Trophoblast cell (in vitro differentiated cells and primary cell): ENCODE measurements at regions not wholly inside any gene's neighbourhood (a gene's known extent, or its start where the extent isn't known, plus 50 kb on each side); places are given as distances from the start of the nearest gene placed in this dataset.

Experiments used
- DNase-seq, 2 donors: peaks; one replicate each; pipeline ENCODE4 v3.0.0-alpha.2; 2016
- H2AFZ ChIP-seq: 2 replicates; pipeline ENCODE4 v1.6.1; 2013; ENCODE audit warnings: low read length, moderate library complexity, mild to moderate bottlenecking; ENCODE audit not compliant: insufficient read depth, poor library complexity
- H2AK5ac ChIP-seq: 2 replicates; pipeline ENCODE4 v1.6.1; 2013; ENCODE audit warnings: mild to moderate bottlenecking, low read length
- H2BK120ac ChIP-seq: 2 replicates; pipeline ENCODE4 v1.6.1; 2013; ENCODE audit warnings: low read length, mild to moderate bottlenecking, moderate library complexity; ENCODE audit not compliant: insufficient read depth, poor library complexity
- H2BK12ac ChIP-seq: 2 replicates; pipeline ENCODE4 v1.6.1; 2013; ENCODE audit warnings: mild to moderate bottlenecking, low read length, moderate library complexity
- H2BK5ac ChIP-seq: 2 replicates; pipeline ENCODE4 v1.6.1; 2013; ENCODE audit warnings: low read length, low read depth, moderate library complexity, mild to moderate bottlenecking; ENCODE audit not compliant: poor library complexity
- H3K14ac ChIP-seq: 2 replicates; pipeline ENCODE4 v1.6.1; 2013; ENCODE audit warnings: mild to moderate bottlenecking, low read length
- H3K18ac ChIP-seq: 2 replicates; pipeline ENCODE4 v1.6.1; 2013; ENCODE audit warnings: mild to moderate bottlenecking, low read length
- H3K23ac ChIP-seq: 2 replicates; pipeline ENCODE4 v1.6.1; 2013; ENCODE audit warnings: low read length
- H3K27ac ChIP-seq: 2 replicates; pipeline ENCODE4 v1.5.1; 2013; ENCODE audit warnings: low read depth, mild to moderate bottlenecking, inconsistent platforms, low read length, moderate library complexity
- H3K27me3 ChIP-seq: 2 replicates; pipeline ENCODE4 v1.6.1; 2013; ENCODE audit warnings: inconsistent platforms, mild to moderate bottlenecking, low read length, moderate library complexity; ENCODE audit not compliant: insufficient read depth
- H3K36me3 ChIP-seq, 2 experiments: 1 replicate in 1 of 2; 2 replicates in 1 of 2; pipeline ENCODE4 v1.6.1; 2013; ENCODE audit warnings: low read length in 2 of 2, mild to moderate bottlenecking in 2 of 2, moderate library complexity in 1 of 2; ENCODE audit not compliant: insufficient read depth in 2 of 2, control insufficient read depth in 1 of 2
- H3K4ac ChIP-seq: 2 replicates; pipeline ENCODE4 v1.6.1; 2013; ENCODE audit warnings: low read depth, mild to moderate bottlenecking, low read length, moderate library complexity
- H3K4me1 ChIP-seq, 2 experiments: 1 replicate in 1 of 2; 2 replicates in 1 of 2; pipeline ENCODE4 v1.6.1; 2013; ENCODE audit warnings: low read length in 2 of 2, mild to moderate bottlenecking in 2 of 2, moderate library complexity in 1 of 2; ENCODE audit not compliant: insufficient read depth in 2 of 2, control insufficient read depth in 1 of 2
- H3K4me2 ChIP-seq: 2 replicates; pipeline ENCODE4 v1.6.1; 2013; ENCODE audit warnings: inconsistent platforms, mild to moderate bottlenecking, low read length, moderate library complexity
- H3K4me3 ChIP-seq: 2 replicates; pipeline ENCODE4 v1.5.1; 2013; ENCODE audit warnings: mild to moderate bottlenecking, low read depth, low read length, inconsistent platforms
- H3K79me1 ChIP-seq: one replicate; pipeline ENCODE4 v1.6.1; 2013; ENCODE audit warnings: low read length
- H3K79me2 ChIP-seq: 2 replicates; pipeline ENCODE4 v1.6.1; 2013; ENCODE audit warnings: low read length, mild to moderate bottlenecking; ENCODE audit not compliant: control insufficient read depth, insufficient read depth, poor library complexity
- H3K9ac ChIP-seq: 2 replicates; pipeline ENCODE4 v1.6.1; 2013; ENCODE audit warnings: mild to moderate bottlenecking, low read length
- H3K9me3 ChIP-seq: 2 replicates; pipeline ENCODE4 v1.6.1; 2013; ENCODE audit warnings: low read depth, mild to moderate bottlenecking, control low read depth, inconsistent platforms, low read length; ENCODE audit not compliant: insufficient read depth
- H4K12ac ChIP-seq: 2 replicates; pipeline ENCODE4 v1.6.1; 2013; ENCODE audit warnings: low read depth, mild to moderate bottlenecking, low read length, moderate library complexity
- H4K8ac ChIP-seq: 2 replicates; pipeline ENCODE4 v1.6.1; 2013; ENCODE audit warnings: low read depth, mild to moderate bottlenecking, low read length, moderate library complexity
- H4K91ac ChIP-seq: one replicate; pipeline ENCODE4 v1.6.1; 2013; ENCODE audit warnings: low read depth, mild to moderate bottlenecking, low read length, moderate library complexity
- WGBS: extraction: QIAGEN DNeasy Blood & Tissue Kit; methylation state at CpG from one replicate; pipeline ENCODE4 v1.1.7; 2013; ENCODE audit warnings: missing lambda C conversion rate; ENCODE audit not compliant: insufficient read length, insufficient coverage; ENCODE audit errors: extremely low coverage; 5-methylcytosine and 5-hydroxymethylcytosine counted together

DNA sequence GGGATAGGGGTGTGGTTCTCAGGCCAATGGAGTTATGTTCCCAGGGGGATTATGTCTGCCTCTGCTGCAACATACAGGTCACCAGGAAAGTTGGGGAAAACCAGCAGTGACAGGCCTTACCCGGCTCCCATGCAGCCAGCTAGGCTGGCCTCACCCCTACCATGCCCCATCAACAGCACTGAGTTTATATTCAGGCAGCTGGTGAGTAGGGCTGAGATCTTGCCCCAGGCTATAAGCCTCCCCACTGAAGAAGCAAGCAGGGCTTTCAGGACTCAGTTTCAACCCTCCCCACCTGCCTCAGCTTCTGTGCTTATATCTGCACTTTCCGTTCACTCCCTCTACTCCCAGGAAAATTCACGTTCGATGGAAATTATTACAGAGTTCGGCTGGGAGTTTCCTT lies 122.4 kb upstream of the PGRMC2 start:
- Histone ChIP-seq H3K79me2 (no peaks in the 10 kb centered on the region), H2AK5ac (no peak overlapping the region), H3K79me1 (no peaks in the 10 kb centered on the region), H3K9ac (no peak overlapping the region), H3K4me2 (no peak overlapping the region), H2BK120ac (no peak overlapping the region), H3K27me3 (no peaks in the 10 kb centered on the region), H3K4me3 (no peak overlapping the region), H3K23ac (no peak overlapping the region), H3K9me3 (no peaks in the 10 kb centered on the region), H3K4me1 (no peaks in the 10 kb centered on the region), H3K36me3 (no peaks in the 10 kb centered on the region), H4K12ac (no peak overlapping the region), H4K91ac (no peak overlapping the region), H2BK5ac (no peak overlapping the region), H3K18ac (no peak overlapping the region), H3K4ac (no peak overlapping the region), H3K14ac (no peak overlapping the region), H2AFZ (no peak overlapping the region), H4K8ac (no peak overlapping the region), H2BK12ac (no peak overlapping the region), H3K27ac (no peak overlapping the region)
- no CpG with 5 or more reads among the region's 5 CpGs for WGBS
- DNase-seq = no peak

DNA sequence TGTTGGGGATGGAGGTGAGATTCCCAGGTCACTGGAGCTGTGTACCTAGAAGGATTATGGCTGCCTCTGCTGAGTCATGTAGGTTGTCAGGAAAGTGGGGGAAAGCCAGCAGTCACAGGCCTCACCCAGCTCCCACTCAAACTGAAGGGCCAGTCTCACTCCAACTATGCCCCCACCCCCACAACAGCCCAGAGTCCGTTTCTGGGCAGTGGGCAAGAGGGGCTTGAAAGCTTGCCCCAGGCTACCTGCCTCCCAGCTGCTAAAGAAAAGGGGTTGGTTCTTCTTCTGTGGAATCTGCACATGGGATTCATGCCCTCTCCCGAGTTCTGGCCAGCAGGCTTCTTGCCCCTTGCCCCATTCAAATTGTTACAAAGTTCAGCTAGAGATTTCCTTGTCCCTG lies 116.0 kb upstream of the PGRMC2 start:
- DNase-seq = no peak
- Histone ChIP-seq H2BK12ac (no peak overlapping the region), H3K27ac (no peak overlapping the region), H2AK5ac (no peak overlapping the region), H2AFZ (no peak overlapping the region), H3K79me2 (no peaks in the 10 kb centered on the region), H3K4me2 (no peak overlapping the region), H3K4me1 (no peaks in the 10 kb centered on the region), H2BK120ac (no peak overlapping the region), H3K36me3 (no peaks in the 10 kb centered on the region), H2BK5ac (no peak overlapping the region), H3K4me3 (no peak overlapping the region), H3K18ac (no peak overlapping the region), H4K12ac (no peak overlapping the region), H3K14ac (no peak overlapping the region), H4K91ac (no peak overlapping the region), H3K9ac (no peak overlapping the region), H3K79me1 (no peaks in the 10 kb centered on the region), H3K27me3 (no peaks in the 10 kb centered on the region), H4K8ac (no peak overlapping the region), H3K4ac (no peak overlapping the region), H3K9me3 (peaks cover 5% of the 10 kb centered on the region), H3K23ac (no peak overlapping the region)
- WGBS = no CpG with 5 or more reads among the region's 2 CpGs

DNA sequence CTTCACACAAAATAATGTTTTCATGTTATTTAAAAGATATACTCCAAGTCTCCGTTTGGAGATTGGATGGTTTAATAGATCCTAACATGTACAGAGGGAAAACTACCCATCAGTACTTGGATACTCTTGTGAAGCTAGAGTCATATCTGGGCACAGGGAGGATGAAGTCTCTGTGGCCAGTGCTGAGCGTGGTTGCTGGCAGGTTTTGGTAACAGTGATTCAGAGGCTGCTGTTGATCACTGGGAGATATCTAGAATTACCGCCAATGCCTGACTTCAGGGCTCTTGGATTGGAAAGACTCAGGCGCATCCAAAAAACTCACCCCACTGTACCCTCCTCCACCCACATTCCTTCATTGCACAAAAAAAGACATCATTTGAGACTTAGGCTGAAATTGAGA lies 107.2 kb upstream of the PGRMC2 start:
- no peak overlapping the region for H4K91ac ChIP-seq
- peak overlapping the region; percentile 71 for H2BK12ac ChIP-seq
- no peaks in the 10 kb centered on the region for H3K9me3 ChIP-seq
- H3K4me2 ChIP-seq = no peak overlapping the region
- no peak overlapping the region for H2BK120ac ChIP-seq
- H3K79me1 ChIP-seq = peaks cover 2% of the 10 kb centered on the region
- no peak overlapping the region for H3K27ac ChIP-seq
- no peaks in the 10 kb centered on the region for H3K36me3 ChIP-seq
- H4K8ac ChIP-seq = peak overlapping the region; percentile 47
- no peak overlapping the region for H3K4me3 ChIP-seq
- H3K14ac ChIP-seq = no peak overlapping the region
- H3K79me2 ChIP-seq = peaks cover 2% of the 10 kb centered on the region
- no peak overlapping the region for H3K9ac ChIP-seq
- no peak overlapping the region for H3K4ac ChIP-seq
- peaks cover 1 to 3% of the 10 kb centered on the region in 2 experiments for H3K4me1 ChIP-seq
- peak overlapping the region; percentile 83 for H2AK5ac ChIP-seq
- no peak for DNase-seq
- WGBS = no CpG with 5 or more reads among the region's 4 CpGs
- no peaks in the 10 kb centered on the region for H3K27me3 ChIP-seq
- no peak overlapping the region for H3K18ac ChIP-seq
- no peak overlapping the region for H3K23ac ChIP-seq
- H2BK5ac ChIP-seq = no peak overlapping the region
- no peak overlapping the region for H2AFZ ChIP-seq
- H4K12ac ChIP-seq = no peak overlapping the region

DNA sequence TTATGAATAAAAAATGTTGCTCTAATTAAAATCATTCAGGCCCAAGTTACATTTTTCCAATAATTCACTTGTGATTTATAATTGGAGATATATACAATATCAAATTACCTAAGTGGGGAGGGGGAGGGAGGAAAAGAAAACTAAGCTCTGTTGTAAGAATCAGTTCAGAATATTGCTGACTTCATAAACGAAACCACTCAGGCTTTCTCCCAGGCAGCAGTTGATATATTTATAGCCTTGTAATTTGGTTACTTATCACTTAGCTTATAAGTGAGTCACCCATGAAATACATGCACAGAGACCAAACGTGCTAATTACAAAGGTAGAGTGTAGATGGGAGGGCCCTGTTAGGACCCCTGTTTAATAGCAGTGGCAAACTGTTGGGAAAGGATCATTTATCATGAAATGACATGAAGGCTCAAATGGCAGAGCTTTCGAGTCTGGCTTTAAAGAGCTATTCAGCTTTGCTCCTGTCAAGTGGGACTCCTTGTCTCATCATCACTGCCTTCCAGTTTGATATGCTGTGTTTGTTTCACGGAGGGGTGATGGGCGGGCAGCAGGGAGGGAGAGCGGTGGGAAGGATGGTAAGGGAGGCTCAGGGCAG lies 105.6 kb upstream of the PGRMC2 start:
- H4K8ac ChIP-seq = no peak overlapping the region
- no peaks in the 10 kb centered on the region for H3K9me3 ChIP-seq
- H3K4me2 ChIP-seq = no peak overlapping the region
- no peak overlapping the region for H3K27ac ChIP-seq
- H2BK5ac ChIP-seq = no peak overlapping the region
- no peak overlapping the region for H3K23ac ChIP-seq
- H3K4me1 ChIP-seq = peaks cover 5 to 7% of the 10 kb centered on the region in 2 experiments
- no peak overlapping the region for H3K9ac ChIP-seq
- H3K14ac ChIP-seq = no peak overlapping the region
- H4K12ac ChIP-seq = no peak overlapping the region
- H3K27me3 ChIP-seq = no peaks in the 10 kb centered on the region
- H4K91ac ChIP-seq = no peak overlapping the region
- H3K18ac ChIP-seq = no peak overlapping the region
- H3K79me2 ChIP-seq = peaks cover 2% of the 10 kb centered on the region
- H3K79me1 ChIP-seq = peaks cover 5% of the 10 kb centered on the region
- H2AFZ ChIP-seq = no peak overlapping the region
- DNase-seq = no peak
- H3K4me3 ChIP-seq = no peak overlapping the region
- no peak overlapping the region for H2BK120ac ChIP-seq
- H3K36me3 ChIP-seq = no peaks in the 10 kb centered on the region
- no CpG with 5 or more reads among the region's 6 CpGs for WGBS
- no peak overlapping the region for H3K4ac ChIP-seq
- no peak overlapping the region for H2BK12ac ChIP-seq
- H2AK5ac ChIP-seq = no peak overlapping the region
